Mammary epithelial cell (primary cell): ENCODE measurements at regions not wholly inside any gene's neighbourhood (a gene's known extent, or its start where the extent isn't known, plus 50 kb on each side); places are given as distances from the start of the nearest gene placed in this dataset.

Experiments used
- EZH2 ChIP-seq: IDR thresholded peaks from 2 replicates; pipeline ENCODE4 v1.6.1; 2012; ENCODE audit warnings: low read length, inconsistent platforms, borderline replicate concordance
- TF ChIP-seq, protein P1 (sequence below), 2 donors: IDR thresholded peaks in 1 of 2; conservative IDR thresholded peaks in 1 of 2; 2 replicates each; pipeline ENCODE4 v1.5.1; 2011 to 2012; ENCODE audit warnings: inconsistent platforms in 2 of 2, low read length in 2 of 2, mild to moderate bottlenecking in 2 of 2, control low read depth in 1 of 2, low read depth in 1 of 2; ENCODE audit not compliant: insufficient read depth in 1 of 2; ENCODE audit errors: extremely low read depth in 1 of 2

DNA sequence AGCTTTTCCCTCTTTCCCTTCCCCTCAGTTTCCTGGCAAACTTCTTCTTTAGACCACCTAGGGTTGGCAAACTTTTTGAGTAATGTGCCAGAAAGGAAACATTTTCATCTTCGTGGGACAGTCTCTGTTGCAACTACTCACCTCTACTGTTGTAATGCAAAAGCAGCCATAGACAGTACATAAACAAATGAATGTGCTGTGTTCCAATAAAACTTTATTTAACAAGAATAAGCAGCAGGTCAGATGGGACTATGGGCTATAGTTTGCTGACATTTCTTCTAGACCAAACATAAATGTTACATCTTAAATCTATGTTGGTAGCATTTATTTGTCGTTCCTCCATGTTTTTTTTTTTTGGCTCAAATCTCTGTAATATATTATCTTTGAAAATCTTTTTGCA, 552.4 kb downstream of the EDEM1 start:
- TF ChIP-seq, protein P1, sequence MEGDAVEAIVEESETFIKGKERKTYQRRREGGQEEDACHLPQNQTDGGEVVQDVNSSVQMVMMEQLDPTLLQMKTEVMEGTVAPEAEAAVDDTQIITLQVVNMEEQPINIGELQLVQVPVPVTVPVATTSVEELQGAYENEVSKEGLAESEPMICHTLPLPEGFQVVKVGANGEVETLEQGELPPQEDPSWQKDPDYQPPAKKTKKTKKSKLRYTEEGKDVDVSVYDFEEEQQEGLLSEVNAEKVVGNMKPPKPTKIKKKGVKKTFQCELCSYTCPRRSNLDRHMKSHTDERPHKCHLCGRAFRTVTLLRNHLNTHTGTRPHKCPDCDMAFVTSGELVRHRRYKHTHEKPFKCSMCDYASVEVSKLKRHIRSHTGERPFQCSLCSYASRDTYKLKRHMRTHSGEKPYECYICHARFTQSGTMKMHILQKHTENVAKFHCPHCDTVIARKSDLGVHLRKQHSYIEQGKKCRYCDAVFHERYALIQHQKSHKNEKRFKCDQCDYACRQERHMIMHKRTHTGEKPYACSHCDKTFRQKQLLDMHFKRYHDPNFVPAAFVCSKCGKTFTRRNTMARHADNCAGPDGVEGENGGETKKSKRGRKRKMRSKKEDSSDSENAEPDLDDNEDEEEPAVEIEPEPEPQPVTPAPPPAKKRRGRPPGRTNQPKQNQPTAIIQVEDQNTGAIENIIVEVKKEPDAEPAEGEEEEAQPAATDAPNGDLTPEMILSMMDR (conservative IDR thresholded peaks at IDR 0.05 in 1 of 2, IDR thresholded peaks at IDR 0.05 in 1 of 2; ENCODE audit: extremely low read depth in 1 of 2, insufficient read depth in 1 of 2, low read depth in 1 of 2, low read length in 2 of 2) = no peak
- no peak for TF ChIP-seq EZH2
